Cerebellar cortex (tissue), 1 donor: ENCODE measurements at regions not wholly inside any gene's neighbourhood (a gene's known extent, or its start where the extent isn't known, plus 50 kb on each side); places are given as distances from the start of the nearest gene placed in this dataset.

ENCODE experiments used
- DNase-seq: peaks from one replicate; pipeline ENCODE4 v3.0.0-alpha.2; 2015; ENCODE audit warnings: low spot score

DNA sequence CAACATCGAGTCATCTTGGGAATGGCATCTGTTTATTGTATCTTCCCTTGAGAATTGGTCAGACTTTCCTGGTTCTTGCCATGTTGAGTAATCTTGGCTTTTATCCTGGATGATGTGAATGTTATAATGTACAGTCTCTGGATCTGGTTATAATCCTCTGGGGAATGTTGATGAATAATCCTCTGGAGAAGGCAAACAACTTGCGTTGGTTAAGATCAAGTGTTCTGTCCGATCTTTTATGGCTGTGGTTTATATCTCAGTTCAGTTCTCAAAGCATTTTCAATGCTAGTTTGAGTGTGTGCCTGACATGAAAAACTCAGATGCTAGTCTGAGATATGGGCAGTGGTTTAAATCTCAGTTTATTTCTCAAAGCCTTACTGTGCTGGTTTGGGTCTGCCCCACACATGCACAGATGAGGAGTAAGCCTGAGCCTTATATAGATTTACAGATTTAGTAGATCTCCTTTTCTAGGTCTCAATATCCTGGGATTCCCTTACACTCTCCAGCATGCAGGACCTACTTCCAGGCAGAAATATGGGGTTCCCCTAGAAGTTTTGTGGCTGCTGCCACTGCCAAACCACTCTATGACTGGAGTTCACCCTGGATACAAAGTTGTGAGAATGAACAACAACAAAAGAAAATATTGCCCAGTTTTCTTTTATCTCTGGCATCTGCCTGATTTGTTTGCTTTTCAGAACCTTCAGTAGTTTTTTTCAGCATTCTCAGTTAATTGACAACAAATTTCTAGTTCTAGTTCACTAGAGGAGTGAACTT is 191.8 kb upstream of the MAN1A1 start:
- no peak for DNase-seq

DNA sequence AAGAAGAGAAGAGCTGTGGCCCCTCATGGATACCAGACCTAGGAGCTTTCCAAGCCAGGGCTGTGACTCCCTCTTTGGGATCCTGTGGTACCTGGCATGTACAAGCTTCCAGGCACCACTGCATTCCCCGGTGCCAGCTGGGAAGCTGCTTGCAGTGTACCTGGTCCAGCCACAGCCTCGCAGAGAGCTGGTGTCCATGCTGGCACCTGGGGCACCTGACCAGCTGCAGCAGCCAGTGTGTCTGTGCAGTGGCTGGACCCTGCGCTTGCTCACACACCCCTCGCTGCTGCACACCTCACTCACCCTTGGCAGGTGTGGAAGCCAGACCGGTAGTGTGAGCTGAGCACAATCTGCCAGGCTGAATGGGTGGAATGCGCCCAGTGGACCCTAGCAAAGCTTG is 190.9 kb upstream of the MAN1A1 start:
- DNase-seq, result no peak

DNA sequence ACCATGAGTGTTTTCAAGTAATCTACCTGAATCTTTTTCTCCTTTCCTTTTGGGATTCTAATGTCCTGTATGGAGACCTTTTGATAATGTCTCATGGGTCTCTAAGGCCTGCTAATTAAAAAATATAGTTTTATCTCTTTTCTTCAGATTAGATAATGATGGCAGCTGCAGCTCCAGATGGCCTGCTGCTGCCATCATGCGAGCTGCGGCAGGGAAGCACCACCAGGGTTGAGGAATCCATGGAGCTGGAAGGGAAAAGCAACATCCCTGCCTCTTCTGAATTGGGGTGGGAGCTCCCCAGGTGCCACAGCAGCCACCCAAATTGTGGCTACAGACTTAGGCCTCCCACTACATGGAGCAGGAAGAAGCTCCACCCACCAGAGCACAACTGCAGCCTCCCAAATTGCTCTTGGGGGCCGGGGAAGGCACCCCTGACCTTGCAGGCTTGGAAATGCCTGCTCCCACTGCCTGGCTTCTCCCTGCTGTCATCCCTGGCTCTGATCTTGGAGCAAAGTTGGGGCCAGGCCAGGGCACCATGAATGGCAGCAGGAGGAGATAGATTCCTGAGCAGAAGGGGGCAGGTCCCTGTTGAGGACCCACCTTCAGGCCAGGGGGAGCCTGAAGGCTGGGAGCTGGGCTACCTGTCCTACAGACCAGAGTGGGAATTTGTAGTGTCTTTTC is 189.6 kb upstream of the MAN1A1 start:
- no peak for DNase-seq

DNA sequence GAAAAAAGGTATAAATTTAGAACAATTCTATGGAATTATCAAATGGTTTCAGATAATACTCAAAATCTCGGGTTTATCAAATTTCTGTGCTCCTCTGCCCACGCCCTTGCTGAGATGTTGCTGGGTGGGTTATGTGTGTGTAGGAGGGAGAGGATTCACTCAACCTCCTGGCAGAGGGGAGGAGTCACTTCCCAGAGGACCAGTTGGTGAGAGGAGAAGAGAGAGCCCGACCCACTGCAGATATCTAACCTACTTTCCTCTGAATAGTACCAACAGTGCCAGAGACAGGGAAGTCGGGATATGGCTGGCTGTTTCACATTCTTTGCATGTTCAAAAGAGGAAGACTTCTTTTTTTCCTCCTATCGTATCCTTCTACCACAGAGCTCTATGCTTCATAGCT is 187.1 kb upstream of the MAN1A1 start:
- DNase-seq, result peak; percentile 16

DNA sequence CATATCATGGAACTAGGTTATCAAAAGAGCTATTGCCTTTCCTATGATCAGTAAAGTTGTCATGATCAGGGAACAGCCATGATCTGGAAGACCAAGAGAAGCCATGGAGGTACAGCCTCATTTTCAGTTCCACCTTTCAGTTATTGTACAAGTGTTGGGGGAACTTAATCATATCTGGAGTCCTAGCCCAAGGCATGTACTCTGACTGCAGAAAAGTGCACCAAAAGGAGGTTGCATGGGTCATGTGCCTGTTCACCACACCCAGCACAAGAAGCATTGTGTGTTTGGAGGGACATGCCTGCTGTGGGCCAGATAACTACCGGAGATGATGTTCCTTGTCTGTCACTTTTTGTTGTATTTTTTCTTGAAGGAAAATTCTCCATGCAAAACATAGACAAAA is 185.8 kb upstream of the MAN1A1 start:
- DNase-seq, result no peak

DNA sequence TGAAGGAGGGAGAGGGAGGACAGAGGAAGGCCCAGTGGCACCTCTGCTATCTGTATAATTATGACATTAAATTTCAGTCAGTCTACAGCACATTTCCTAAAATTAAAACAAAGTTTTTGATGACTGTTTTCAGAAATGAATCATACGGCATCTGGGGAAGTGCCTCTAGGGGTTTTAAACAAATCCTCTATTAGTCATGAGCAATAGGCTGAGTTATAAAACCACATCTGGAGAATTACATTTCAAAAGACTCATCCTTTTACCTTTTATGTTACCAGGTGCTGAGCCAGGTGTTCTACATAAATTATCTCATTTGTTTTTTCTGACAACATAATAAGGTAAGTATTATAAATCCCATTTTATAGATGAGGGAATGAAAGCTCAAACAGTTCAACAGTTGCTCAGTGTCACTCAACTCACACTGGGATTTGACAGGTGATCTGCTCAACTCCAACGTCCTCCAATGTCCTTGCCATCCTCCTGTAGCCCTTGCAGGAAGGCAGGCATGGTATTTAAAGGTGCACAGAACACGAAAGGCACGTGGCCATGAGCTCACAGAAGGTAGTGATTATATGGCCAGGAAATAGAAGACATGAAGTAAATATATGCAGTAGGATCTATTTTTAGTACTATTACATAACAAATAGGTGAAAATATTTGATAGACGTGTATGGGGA is 184.2 kb upstream of the MAN1A1 start:
- no peak for DNase-seq

DNA sequence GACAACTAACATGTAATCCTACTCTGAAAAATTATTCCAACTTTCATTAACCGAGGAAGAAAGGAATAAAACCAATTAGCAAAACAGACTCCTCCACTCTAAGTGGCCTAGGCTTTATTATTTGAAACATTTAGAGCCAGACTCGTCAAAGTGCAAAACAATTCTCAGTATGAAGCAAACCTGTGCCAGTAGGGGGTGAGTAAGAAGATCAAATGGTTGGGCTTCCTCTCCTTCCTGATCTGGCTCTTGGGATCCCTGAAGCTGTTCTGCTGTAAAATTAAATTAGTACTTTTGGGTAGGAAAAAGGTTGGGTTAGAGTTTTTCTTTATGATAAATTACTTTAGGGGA is 177.6 kb upstream of the MAN1A1 start:
- no peak for DNase-seq

DNA sequence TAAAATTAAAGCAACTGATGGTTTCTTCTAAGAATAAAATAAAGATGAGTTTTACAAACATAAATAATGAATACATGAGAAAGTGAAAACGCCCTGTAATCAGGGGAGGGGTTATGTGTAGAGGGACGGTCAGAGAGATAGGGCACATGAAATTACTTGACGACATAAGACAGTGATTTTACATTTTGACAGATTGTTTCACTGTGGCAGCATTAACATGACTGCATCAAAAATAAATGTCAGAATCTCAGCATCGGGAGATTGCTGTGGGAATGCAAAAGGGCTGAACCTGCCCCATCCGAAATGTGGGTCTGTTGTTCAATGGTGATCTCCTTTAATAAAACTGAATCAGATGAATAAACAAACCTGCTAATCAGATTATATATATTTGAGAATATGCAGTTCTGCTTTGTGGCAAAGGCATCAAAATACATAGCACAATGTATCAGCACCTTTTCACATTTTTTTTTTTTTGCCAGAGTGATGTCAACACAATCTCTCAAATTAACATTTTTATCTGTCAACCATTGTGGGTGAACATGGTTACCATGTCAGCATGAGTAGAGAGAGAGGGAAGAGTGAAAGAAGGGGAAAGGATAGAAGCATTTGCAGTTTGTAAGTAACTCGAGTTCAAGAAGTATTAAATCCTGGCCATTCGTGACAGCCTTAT is 177.1 kb upstream of the MAN1A1 start:
- DNase-seq, result no peak

DNA sequence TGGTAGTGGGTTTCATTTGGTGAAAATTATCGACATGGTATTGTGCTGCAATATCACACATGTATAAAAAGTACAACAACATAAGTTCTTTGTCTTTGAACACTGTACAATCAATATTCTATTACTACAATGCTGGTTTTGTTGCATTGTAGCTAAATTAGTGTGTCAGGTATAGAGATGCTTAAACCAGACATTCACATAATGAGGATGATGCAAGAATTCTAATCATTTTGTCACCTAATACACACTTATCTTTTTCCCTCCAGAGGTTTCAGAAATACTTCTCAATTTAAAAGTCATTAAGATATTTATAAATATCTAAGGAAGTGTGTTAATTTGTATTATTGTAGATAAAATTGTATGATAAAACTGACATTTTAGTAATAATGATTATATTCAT is 174.8 kb upstream of the MAN1A1 start:
- no peak for DNase-seq

DNA sequence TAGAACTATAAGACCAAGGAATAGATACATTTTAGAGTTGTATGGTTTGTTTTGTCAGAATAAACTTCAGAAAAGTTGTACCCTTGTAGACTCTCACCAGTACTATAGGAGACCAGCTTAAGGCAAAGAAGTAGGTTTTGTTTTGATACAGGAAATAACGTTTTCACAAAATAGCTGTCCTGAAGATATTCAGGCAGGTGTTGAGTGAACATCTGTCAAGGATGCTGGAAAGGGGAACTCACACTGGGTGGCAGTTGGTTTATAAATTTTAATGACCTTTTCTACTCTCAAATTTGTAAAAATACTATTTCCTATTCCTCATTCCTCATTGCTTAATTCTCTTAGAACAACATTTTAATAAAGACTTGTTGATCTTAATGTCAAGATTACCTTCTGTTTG is 174.0 kb upstream of the MAN1A1 start:
- DNase-seq, result no peak

DNA sequence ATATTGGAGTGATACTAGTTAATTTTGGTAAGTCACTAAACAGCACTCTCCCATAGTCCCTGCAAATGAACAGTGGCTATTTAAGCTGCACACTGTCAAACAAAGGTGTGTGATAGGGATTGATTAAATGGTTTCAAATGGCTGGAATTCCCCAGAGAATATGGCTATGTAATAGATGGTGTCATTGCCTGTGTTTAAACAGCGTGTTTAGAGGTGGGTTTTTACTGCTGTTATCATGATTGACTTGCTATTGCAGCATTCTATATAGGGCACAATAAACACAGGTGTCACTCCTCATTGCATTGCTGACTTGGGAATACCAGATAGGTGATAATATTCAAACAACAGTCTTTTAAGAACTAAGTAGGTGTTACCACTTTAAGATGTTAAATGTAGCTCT is 171.7 kb upstream of the MAN1A1 start:
- no peak for DNase-seq

DNA sequence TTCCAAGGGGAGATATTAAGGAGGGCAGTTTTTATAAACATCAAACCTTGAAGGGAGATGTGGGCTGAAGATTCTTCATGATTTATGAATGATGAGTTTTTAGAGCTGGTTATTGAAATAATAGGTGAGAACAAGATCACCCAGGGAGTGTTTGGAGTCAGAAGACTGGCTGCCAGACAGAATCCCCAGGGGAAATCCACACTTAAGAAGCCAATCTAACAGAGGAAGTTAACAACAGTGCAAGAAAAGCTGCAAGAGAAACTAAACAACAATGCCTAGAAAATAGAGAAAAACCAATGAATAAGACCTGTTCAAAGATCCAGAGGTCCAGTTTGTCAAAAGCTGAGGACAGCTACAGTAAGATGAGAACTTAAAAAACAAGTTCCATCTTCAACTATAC is 167.9 kb upstream of the MAN1A1 start:
- DNase-seq, result no peak

DNA sequence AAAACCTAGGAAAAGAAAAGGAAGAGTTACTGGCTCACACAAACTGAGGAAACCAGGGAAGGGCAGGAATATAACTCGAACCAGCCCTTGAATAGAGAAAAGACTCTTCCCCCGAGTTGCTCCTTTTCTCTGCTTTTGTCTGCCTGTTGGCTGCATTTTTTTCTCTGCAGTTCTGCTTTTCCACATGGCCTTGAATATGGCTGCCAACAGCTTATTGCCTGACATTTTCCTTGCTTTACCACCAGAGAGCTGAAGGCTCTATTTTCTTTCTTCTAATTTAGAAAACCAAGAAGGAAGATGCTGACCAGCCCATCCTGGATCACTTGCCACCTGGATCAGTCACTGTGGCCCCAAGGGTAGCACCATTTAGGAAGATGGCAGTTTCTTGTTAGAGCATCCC is 164.8 kb upstream of the MAN1A1 start:
- peak; percentile 13 for DNase-seq

DNA sequence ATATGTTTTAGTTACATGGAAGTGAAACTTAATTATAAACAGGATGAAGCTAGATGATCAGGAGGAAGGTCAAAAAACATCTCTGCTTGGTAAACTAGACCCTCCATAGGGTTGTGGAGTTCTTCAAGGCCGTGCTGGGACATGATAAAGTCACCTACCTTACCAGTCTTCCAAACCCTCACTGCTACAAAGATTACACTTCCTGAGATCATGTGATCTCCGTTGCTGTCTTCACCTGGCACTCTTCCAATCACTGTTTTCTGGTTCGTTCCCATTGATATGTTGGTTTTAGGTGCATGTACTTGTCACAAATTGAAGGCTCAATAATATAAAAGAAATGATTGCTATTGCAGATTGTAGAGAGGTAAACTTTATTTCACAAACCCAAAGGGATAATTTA is 161.5 kb upstream of the MAN1A1 start:
- no peak for DNase-seq

DNA sequence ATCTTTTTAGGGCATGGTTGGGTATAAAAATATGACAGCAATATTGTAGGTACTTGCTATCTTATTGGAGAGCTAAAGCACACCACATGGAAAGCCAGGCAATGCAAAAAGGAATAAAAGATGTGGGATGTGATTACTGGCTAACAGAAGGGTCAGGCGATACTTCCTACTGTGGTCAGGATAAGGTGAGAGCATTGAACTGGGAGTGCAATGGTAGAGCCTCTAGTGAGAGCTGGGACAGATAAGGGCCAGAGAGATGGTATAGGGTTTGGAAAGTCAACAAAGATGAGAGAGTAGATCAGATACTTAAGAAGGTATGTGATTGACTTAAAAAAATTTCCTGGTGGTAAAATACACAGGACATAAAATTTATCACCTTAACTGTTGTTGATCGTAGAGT is 160.7 kb upstream of the MAN1A1 start:
- no peak for DNase-seq

DNA sequence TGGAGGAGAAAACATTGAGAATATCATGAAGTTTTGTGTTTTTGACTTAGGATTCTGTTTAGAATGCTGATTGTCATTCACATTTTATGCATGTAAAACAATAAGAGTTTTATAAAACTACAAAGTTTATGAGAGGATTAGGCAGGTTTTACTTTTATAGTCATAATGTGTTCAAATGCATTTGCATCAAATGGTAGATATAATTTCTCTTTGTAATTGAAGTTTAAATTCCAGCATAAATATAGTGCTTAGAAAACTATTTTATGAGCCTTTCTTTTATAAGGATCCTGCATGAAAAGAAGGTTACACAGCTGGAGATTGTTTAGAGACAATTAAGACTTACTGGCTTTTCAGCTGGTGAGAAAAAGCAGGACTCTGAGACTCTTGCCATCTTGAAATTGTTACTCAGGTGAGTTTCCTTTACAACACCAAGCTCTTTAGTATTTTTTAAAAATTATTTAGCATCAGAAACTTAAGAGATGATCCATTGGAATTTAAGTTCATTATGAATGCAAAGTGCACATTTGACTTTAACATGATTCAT is 157.1 kb upstream of the MAN1A1 start:
- DNase-seq, result no peak

DNA sequence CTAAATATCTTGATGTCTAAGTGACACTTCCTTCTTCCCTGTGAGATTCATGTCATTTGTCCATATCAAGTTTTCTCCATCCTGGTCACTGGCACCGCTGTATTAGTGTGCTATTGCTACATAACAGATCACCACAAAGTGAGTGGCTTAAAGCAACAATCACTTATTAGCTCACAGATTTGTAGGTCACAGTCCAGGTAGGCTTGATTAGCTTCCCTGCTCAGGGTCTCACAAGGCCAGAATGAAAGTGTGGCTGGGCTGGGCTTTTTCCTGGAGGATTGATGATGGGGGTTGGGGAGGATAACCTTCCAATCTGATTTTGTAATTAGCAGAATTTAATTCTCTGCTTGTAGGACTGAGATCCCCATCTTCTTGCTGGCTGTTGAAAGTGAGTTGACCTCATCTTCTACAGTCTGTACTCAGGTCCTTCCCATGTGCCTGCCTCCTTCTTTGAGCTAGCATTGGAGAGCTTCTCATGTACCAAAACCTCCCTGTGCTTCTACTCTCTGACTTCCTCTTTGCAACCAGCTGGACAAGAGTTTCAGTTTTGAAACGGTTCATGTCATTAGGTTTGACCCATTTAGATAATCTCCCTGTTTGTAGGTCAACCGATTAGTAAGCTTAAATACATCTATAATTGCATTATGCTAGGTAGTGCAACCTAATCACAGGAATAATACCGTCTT is 152.4 kb upstream of the MAN1A1 start:
- no peak for DNase-seq

DNA sequence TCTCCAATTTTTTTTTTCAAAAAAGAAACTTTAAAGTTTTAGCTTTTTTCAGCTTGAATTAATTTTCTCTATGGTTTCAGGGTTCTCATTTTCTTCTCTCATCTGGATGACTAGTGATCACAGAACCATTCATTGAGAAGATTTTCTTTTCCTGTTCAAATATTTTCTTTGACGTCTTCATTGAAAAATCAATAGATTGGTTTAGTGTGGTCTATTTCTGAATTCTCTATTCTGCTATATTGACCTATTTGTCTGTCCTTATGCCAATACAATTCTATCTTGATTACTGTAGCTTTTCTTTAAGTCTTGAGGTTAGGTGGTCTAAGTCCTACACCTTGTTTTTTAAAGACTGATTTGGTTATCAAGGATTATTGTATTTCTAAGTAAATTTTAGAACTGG is 150.2 kb upstream of the MAN1A1 start:
- DNase-seq, result no peak

DNA sequence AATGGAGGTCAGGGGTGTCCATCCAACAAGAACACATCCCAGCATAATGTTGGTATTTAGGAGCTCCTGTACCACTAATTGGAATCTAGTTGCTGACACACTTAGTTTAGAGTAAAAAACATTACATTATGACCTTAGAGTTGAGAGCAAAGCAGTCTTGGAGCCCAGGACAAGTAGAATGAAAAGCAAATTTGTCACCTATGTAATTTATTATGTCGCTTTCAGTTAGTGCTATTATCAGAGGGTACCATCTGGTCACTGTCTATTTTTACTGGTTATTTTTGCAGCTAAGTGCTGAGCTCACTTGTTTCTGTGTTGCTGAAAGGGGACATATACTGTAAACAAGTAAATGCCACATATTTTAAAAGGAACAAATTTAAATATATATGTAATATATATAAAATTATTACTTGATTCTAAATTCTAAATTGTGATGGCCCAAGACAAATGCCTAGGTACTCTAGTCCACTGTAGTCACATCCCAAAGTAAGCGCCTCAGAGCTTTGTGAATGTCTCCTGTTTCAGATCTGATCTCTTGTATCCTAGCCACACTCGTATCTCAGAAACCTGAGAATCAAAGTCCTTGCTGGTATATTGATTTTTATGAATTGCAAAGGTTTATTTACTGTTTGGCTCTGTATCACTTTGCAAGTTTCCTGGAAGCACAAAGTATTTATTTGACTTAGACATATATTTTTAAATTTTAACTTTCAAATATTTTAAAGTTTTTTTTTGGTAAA is 148.6 kb upstream of the MAN1A1 start:
- peak; percentile 17 for DNase-seq

DNA sequence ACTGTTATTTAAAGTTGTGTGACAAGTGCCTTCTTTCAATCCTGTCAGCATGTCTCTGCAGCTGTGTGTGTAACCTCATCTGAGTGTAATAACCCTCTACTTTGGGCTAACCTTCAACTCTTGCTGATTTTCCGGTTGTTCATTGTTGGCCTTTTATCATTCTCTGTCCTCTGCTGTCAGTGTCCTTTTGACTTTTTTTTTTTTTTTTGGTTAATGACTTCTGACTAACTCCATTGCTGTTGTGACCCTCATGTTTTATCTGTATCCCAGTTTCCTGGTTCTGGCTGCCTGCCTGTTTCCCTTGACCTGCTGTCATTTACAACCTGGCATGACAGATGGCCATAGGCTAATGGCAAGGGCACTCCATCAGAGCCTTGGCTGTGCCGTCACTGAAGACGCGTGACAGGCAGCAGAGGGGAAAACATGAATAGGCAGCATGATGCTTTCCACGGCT is 145.7 kb upstream of the MAN1A1 start:
- DNase-seq, result peak; percentile 88

DNA sequence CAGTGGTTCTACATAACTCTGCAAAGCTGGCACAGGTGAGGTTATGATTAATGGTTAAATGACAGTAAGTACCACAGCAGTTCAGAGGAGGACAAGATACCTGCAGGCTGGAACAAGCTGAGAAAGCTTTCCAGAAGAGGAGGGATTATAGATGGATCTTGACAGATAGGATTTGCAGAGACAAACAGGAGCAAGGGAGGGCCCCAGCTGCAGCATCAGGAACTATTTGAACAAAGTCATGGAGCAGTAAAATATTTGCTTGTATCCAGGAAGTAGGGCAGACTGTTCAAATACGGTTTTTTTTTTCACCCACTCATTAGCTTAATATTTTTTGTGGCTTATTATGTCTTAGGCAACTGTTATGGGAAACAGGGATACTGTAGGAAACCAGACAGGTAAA is 144.4 kb upstream of the MAN1A1 start:
- DNase-seq, result no peak
